HG02870 (cell line): ENCODE measurements at regions not wholly inside any gene's neighbourhood (a gene's known extent, or its start where the extent isn't known, plus 50 kb on each side); places are given as distances from the start of the nearest gene placed in this dataset.

Source experiments
- ATAC-seq: cut with Tn5 transposase; IDR thresholded peaks from one replicate; pipeline ENCODE4 v1.9.1; 2021; ENCODE audit warnings: mild to moderate bottlenecking, moderate library complexity; ENCODE audit not compliant: unreplicated experiment

DNA sequence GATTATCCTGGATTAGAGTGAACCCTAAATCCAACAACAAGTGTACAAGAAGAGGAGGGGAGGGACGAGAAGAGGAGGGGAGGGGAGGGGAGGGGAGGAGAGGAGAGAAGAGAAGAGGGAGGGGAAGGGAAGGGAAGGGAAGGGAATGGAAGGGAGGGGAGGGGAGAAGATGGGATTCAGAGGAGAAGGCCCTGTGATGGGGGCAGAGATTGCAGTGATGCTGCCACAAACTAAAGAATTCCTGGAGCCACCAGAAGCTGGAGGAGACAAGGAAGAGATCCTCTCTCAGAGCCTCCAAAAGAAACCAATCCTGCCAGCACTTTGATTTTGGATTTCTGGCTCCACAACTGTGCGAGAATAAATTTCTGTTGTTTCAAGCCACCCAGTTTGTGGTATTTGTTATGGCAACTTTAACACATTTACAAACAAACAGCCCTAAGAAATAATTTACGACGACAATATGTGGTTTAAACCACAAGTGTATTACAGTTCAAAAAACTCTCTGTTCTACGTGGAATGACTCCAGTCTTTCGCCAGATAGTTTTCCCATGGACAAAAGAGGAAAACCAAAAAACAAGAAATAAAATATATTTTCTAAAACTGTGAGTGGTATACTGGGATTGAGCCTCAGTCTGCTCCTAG, 235.4 kb downstream of the HDGFL1 start:
- ATAC-seq = no peak

DNA sequence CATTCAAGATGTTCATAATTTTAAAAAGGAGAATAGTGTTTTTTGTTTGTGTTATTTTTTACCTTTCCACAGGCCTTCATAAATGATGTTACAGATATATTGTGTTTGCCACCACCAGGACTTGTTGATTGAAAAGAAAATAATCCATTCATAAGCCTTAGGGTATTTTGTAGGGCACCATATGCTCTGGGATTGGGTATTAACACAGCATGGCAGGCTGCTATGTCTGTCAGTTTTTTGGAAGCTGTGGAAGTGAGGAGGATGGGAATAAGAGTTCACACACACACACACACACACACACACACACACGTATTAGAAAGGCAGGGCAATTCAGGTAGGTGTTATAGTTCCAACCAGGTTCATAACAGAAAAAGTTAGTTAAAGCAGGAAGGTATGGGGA, 237.9 kb downstream of the HDGFL1 start:
- ATAC-seq = no peak

DNA sequence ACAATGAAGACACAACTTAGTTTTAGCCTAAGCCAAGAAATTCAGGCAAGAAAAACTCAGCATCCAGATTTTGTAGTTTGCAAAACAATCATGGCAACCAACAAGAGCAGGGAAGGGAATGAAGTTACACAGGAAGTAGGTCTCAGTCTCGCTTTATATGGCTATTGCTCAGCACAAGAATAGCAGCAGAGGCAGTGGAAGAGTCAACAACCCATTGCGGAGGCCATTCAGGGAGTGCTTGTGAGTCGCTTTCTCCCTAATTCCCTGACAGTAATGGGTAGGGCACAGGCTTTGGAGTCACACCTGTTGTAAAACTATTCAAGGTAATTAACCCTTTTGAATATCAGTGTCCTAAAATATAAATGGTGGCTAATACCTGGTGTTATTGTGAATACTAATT, 238.5 kb downstream of the HDGFL1 start:
- no peak for ATAC-seq

DNA sequence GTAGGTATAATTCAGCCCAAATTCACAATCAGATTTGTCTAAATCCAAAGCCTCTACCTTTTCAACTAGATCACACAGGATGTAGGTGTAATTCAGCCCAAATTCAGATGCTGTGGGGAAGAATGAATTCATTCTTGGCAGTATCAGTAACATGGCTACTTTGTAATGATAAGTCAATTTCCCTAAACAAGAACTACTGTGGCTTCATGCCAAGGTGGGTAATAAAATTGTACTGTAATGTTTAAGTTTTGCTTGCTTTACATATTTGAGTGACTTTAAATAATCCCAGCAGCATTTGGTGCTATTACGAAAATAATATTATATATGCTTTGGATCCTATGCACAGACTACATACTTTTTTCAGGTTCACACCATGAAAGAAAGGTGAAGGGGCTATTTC, 239.1 kb downstream of the HDGFL1 start:
- ATAC-seq = no peak

DNA sequence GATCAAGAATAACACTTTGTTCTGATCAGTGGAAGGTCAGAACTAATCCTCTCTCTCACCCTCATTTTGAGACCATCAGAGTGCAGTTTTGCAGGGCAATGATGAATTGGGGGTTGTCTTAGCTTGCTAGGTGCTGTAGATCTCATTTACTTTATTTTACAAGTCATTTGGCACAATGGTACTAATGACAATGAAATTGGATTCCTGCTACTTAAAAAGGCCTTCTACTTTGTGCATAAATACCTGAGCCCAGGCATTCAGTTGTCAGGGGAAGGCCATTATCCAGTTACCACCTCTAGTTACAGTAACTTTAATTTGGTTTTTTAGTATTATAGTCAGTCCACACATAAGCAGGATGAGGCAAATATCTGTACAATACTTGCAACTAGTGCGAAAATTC, 240.0 kb downstream of the HDGFL1 start:
- ATAC-seq = no peak

DNA sequence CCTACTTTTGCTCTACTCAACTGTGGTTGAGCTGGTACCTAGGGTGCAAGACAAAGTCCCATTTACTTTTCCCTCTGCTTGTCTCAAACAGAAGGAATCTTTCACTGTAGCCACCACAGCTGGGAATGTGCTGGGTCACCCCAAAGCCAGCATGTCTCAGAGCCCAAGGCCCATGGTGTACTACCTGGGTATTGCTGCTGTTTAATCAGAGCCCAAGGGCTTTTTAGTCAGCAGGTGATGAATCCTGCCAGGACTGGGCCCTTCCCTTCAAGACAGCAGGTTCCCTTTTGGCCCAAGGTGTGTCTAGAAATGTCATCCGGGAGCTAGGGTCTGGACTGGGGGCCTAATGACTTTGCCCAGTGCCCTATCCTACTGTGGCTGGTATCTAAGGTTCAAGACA, 249.8 kb downstream of the HDGFL1 start:
- no peak for ATAC-seq

DNA sequence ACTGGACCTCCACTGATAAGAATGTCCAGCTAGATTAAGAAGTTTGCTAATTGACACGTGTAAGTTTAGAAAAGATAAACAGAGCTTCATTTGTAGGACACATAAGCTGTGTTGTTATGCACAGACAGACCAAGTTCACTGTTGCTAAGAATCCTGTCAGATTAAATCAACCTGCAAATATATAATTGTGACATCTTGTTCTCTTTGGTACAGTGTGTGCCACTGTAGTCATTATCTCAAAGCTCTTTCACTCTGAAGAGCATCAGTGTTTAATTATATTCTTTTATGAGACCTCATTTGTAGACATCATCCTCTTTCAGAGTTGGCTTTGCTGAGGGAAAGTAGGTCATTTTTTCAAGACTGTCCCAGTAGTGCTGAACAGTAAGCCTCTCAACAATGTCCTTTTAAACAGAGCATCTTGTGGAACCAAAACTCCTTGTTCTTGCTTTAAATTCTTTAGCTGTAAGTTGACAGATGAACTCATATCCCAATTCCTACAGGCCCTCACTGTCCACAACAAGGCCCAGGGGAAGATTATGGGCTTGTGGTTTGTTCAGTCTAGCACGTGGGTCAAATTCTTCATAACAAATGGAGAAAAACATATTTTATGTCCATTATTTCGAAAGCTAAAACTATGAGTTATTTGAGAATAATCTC, 252.4 kb downstream of the HDGFL1 start:
- ATAC-seq = no peak

DNA sequence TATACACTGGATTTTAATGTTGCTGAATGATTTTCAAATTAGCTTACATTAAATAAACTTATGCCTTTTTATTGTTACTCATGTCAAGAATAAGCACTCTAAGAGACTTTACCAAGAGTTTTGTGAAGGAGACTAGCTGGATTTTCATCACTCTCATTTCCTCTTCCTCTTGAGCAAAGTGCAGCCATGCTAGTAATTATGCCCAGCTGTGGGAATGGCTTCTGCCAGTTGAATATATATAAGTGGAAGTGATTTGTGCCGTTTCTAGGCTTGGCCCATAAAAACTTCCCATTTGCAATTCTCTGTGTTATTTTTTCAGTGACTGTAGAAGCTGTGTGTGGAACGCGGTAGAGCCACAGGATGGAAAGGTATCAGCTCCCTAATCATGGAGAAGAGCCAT, 255.8 kb downstream of the HDGFL1 start:
- ATAC-seq = no peak

DNA sequence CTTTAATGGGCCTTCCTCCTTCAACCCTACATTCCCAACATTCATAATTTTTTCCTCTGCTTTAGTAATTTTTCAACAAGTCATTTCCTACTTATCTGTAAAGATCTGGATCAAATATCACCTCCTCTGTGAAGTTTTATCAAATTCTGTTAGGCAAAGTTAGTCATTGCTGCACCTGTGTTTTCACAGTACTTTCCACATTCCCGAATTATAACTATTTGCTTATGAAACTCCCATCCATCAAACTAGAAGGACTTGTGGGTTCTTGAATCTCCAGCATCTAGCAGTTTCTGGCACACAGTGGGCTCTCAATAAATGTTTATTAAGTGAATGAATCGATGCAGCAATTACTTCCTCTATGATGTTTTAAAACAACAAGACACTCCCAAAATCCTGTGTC, 257.6 kb downstream of the HDGFL1 start:
- ATAC-seq = no peak

DNA sequence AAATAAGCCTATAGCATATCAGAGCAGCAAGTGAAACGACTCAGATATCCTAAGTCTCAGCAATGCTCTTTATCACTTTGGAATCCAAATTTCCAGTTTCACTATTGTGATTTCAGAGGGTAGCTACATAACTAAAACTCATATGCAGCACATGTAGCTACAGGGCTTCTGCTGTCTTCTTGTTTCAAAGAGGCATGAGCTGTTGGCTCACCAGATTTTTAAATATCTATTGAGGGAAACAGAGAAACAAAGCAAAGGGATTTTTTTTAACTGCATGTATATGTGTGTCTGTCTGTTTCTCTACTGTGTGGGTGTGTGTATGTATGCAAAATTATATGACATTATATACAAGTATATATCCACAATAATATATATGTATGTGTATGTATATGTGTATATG, 258.4 kb downstream of the HDGFL1 start:
- ATAC-seq = no peak

DNA sequence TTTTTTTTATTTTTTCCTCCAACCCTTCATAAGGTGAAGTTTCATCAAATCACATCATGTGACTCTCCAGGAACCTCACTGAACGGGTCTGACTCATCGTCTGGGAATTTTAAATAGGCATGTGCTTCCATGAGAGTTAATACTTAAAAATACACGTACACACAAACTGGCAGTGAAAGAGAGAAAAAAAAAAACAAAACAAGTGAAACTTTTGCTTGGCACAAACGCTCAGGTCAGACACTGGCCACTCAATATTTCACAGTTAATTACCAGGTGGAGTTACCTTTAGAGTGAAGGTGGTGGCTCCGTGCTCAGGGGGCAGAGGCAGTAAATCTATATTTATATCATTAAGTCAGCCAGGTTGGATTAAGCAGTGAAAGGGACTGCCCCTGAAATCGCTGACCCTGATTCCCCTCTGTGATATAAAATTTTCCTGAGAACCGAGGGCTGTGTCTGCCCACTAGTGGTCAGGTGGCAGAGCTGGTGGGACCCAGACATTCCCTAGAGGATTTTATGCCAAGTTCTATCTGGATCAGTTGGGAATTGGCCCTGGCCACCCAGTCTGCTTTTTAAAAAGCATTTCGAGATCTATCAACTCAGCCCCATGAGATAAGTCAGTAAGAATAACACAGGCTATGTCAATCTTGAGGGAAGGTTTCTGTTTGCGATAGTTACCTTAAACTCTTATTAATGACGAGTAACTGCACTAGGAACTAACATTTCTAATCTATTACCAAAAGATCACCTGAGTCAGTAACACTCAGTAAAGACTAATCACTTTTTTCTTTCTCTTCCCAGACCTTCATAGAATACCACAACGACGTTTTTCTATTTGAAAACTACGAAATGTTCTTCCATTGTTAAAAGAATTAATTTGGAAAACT, 259.1 kb downstream of the HDGFL1 start:
- ATAC-seq = no peak

DNA sequence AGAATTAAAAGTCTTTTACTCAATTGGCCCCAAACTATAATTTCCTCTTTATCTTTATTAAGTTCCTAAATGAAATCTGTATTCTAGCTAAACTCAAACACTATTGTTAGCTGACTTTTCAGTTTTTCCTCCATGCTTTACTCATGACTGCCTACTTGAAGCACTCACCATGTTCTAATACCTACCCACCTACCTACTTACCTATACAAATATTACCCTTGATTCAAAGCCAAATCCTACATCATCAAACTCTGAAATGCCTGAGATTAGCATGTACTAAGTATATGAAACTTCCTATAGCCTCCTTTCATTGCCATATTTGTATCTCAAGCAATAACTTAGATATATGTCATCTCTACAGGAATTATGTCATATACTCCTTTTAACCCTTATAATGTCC, 259.7 kb downstream of the HDGFL1 start:
- no peak for ATAC-seq

DNA sequence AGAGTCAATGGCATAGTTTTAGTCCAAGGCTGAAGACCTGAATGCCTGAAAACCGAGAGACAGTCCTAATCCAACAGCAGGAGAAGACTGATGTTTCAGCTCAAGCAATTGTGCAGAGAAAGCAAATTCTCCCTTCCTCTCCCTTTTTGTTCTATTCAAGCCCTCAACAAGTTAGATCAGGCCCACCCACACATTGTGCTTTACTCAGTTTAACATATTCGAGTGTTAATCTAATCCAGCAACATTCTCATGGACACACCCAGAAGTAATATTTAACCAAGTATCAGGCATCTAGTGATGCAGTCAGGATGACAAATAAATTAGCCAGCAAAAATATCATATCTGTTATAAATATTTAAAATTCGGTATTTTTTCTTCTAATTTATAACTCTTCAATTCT, 261.1 kb downstream of the HDGFL1 start:
- ATAC-seq = no peak

DNA sequence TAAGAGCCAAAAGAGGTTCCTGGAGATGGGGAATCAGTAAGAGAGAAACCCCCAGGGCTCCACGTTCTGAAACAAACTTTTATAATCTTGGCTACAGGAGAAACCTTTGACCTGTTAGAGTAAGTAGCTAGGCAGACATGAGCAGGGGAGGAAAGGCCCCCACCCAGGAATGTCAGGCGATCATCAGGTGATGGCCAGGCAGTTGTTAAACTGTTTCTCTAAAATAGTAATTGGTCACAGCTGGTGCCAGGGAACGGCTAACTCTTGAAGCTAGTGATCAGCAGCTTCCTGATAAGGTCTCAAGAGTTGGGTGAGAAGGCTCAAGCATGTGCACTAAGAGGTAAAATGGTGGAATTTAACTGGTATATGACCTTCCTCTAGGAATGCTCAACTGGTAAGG, 263.8 kb downstream of the HDGFL1 start:
- no peak for ATAC-seq

DNA sequence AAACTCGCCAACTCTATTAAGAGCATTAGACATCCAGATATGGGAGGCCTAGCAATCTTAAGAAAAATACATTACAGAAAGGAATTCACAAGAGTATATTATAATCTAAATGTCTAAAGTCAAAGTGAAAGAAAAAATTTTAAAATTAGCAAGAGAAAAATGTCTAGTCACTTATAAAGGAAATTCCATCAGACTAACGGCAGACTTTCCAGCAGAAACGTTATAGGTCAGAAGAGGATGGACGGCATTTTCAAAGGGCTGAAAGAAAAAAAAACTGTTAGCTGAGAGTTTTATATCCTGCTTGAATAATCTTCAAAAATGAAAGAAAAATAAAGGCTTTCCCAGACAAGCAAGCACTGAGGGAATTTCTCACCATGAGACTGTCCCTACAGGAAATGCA, 269.0 kb downstream of the HDGFL1 start:
- no peak for ATAC-seq

DNA sequence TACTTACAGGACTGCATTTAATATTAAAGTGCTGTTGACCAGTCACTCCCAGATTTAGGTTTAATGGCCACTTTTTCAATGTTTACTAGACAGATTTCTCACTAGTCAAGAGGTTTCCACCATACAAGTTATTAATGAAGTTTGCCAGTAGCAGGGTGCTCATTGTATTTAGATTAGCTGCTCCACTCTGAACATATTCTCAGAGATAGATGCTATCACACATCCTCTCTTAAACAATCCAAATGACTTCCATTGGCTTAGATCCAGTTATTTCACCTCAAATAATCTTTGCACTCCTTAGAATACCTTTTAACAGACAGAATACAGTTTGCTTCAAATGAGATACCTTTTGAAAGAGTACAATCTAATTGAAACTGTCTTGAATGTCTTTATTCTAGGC, 276.1 kb downstream of the HDGFL1 start:
- ATAC-seq = no peak

DNA sequence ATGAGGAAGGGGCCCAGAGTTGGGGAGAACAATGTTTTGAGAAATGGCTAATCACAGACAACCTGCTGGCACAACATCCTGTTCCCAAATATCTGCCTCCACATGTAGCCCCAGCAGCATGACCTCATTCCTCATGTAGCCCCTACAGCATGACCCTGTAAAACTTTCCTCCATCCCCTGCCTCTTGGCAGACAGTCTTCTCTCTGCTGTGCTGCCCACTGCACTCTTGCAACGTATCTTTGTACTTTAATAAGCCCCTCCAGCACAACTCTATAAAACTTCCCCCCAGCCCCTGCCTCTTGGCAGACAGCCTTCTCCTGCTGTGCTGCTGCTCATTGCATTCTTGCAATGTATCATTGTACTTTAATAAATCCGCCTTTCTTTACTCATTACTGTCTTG, 278.8 kb downstream of the HDGFL1 start:
- ATAC-seq = no peak

DNA sequence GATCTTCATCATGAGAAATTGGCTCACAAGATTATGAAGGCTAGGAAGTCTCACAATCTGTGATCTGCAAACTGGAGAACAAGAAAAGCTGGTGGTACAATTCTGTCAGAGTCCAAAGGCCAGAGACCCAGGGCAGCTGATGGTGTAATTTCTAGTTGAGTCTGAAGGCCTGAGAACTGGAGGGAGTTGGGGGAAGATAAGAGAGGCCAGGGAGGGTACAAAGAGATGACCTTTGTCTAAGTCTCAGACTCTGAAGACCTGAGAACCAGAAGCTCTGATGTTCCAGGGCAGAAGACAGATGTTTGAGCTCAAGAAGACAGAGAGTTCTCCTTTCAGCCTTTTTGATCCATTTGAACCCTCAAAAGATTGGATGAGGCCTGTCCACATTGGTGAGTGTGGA, 280.6 kb downstream of the HDGFL1 start:
- ATAC-seq = no peak

DNA sequence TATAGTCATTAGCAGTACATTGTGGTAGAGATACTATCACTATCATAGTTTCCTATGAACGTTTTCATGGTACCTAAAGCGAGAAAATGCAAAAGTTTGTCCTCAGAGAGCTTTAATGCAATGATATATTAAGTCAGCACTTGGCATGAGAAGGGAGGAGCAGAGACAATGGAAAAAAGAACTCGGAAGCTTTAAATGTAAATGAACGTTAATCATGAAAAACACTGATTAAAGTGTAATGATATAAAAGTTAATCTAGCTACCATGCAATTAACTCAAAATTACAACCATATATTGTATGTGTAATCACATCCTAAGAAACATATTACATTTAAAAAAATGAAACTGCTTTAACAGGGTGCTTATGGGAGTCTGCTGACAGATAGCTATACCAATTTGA, 282.7 kb downstream of the HDGFL1 start:
- ATAC-seq = no peak

DNA sequence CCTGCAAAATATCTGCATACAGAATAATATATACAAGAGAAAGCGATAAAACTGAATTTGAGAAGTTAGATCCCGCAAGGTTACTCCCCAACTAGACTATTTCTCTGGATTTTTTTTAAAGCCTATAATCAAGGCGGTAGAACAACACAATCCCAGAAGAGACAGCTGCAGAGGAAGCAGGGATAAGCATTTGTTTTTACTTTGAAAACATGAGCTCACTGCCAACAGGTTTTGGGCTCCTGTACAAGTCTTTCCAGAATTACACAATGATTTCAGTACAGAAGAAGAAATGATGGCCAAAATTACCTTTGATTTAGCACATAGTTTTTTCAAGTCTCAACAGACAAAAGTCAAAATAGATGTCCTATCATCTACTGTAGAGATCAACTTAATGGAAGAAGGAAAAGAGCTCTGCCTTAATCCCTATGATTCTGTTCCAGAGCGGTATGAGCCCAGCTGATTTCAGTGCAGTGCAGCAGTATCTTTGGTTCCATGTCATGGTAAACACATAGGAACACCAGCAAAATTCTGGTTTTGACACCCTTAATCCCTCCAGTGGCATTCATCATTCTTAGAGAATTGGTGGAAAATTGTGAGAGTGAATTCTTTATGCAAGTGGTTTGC, 304.3 kb downstream of the HDGFL1 start:
- ATAC-seq = no peak

DNA sequence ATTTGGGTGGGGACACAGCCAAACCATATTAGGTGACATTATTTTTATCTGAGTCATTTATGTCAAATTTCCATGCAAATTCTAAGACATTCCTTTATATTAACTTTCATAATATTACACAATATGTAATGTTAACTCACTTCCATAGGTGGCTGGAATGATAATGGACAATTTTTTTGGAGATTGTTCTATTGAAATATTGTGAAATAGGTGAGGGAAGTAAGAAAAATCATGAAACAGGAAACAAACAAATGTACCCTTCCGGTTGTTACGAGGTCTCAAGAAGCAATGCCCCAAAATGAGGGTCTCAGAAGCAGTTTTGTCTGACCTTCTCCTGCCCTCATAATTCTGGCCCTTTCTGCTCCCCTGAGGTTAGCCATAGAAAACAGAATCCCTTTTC, 306.5 kb downstream of the HDGFL1 start:
- no peak for ATAC-seq

DNA sequence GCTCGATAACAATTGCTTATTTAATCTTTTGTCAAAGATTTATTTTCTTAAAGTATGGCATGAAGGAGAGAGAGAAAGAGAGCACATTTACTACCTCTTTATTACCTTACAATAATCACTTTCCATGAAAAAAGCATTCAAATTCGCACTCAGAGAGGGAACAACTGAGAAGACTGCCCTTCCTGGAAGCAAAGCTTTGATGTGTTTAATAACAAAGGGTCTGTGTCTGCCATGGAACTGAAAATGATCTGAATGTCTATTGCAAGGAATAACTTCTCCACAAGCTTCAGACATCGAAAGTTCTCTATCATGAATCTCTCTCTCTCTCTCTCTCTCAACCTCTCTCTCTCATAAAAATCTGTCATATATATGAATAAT, 308.9 kb downstream of the HDGFL1 start:
- ATAC-seq = no peak
